H9 (cell line): ENCODE measurements at regions not wholly inside any gene's neighbourhood (a gene's known extent, or its start where the extent isn't known, plus 50 kb on each side); places are given as distances from the start of the nearest gene placed in this dataset.

Experiments used
- DNase-seq: peaks from one replicate; pipeline ENCODE4 v3.0.0-alpha.2; 2017
- H2AFZ ChIP-seq: one replicate; pipeline ENCODE4 v1.6.1; 2013; ENCODE audit warnings: mild to moderate bottlenecking, low read length, control low read depth, moderate library complexity
- H2AK5ac ChIP-seq: 2 replicates; pipeline ENCODE4 v1.6.1; 2013; ENCODE audit warnings: low read length, control low read depth, mixed read lengths; ENCODE audit not compliant: insufficient read length
- H2BK120ac ChIP-seq: one replicate; pipeline ENCODE4 v1.6.1; 2013; ENCODE audit warnings: low read depth, mild to moderate bottlenecking, low read length, control low read depth, inconsistent platforms; ENCODE audit not compliant: poor library complexity, severe bottlenecking
- H2BK12ac ChIP-seq: 2 replicates; pipeline ENCODE4 v1.6.1; 2013; ENCODE audit warnings: low read length, control low read depth, mixed read lengths, low read depth; ENCODE audit not compliant: insufficient read length
- H2BK15ac ChIP-seq: 2 replicates; pipeline ENCODE4 v1.6.1; 2013; ENCODE audit warnings: low read depth, low read length, control low read depth
- H2BK20ac ChIP-seq: one replicate; pipeline ENCODE4 v1.6.1; 2013; ENCODE audit warnings: low read depth, mild to moderate bottlenecking, low read length, control low read depth, inconsistent platforms; ENCODE audit not compliant: poor library complexity, severe bottlenecking
- H2BK5ac ChIP-seq: 2 replicates; pipeline ENCODE4 v1.6.1; 2013; ENCODE audit warnings: low read length, control low read depth, mixed read lengths; ENCODE audit not compliant: insufficient read length
- H3K14ac ChIP-seq: 2 replicates; pipeline ENCODE4 v1.6.1; 2013; ENCODE audit warnings: low read length, control low read depth; ENCODE audit not compliant: insufficient read depth
- H3K18ac ChIP-seq: 2 replicates; pipeline ENCODE4 v1.6.1; 2013; ENCODE audit warnings: low read depth, mild to moderate bottlenecking, mixed read lengths, low read length, control low read depth; ENCODE audit not compliant: insufficient read length
- H3K23ac ChIP-seq: 2 replicates; pipeline ENCODE4 v1.6.1; 2013; ENCODE audit warnings: low read length, control low read depth, mixed read lengths, low read depth; ENCODE audit not compliant: insufficient read length
- H3K23me2 ChIP-seq: 2 replicates; pipeline ENCODE4 v1.6.1; 2013; ENCODE audit warnings: low read depth, mild to moderate bottlenecking, mixed read lengths, low read length, control low read depth; ENCODE audit not compliant: insufficient read length, poor library complexity, severe bottlenecking
- H3K27ac ChIP-seq: 2 replicates; pipeline ENCODE4 v1.5.1; 2013; ENCODE audit warnings: low read length, control low read depth, mixed read lengths, low read depth; ENCODE audit not compliant: insufficient read length
- H3K27me3 ChIP-seq: 2 replicates; pipeline ENCODE4 v1.6.1; 2013; ENCODE audit warnings: low read length, control low read depth, inconsistent platforms; ENCODE audit not compliant: insufficient read depth
- H3K4ac ChIP-seq: 2 replicates; pipeline ENCODE4 v1.6.1; 2013; ENCODE audit warnings: low read depth, mild to moderate bottlenecking, control low read depth, inconsistent platforms, low read length, moderate library complexity
- H3K4me1 ChIP-seq: 2 replicates; pipeline ENCODE4 v1.6.1; 2013; ENCODE audit warnings: low read length, control low read depth, inconsistent platforms; ENCODE audit not compliant: insufficient read depth
- H3K4me2 ChIP-seq: 2 replicates; pipeline ENCODE4 v1.6.1; 2013; ENCODE audit warnings: low read length, control low read depth, mixed read lengths; ENCODE audit not compliant: insufficient read length, insufficient read depth
- H3K56ac ChIP-seq: 2 replicates; pipeline ENCODE4 v1.6.1; 2013; ENCODE audit warnings: low read depth, mild to moderate bottlenecking, mixed read lengths, low read length, control low read depth; ENCODE audit not compliant: insufficient read length
- H3K79me1 ChIP-seq: 2 replicates; pipeline ENCODE4 v1.6.1; 2013; ENCODE audit warnings: low read depth, mild to moderate bottlenecking, moderate library complexity, low read length, control low read depth, inconsistent platforms; ENCODE audit not compliant: insufficient read depth, poor library complexity, severe bottlenecking
- H3K79me2 ChIP-seq: 2 replicates; pipeline ENCODE4 v1.6.1; 2013; ENCODE audit warnings: low read length, control low read depth, inconsistent platforms; ENCODE audit not compliant: insufficient read depth
- H3K9ac ChIP-seq: 2 replicates; pipeline ENCODE4 v1.6.1; 2013; ENCODE audit warnings: low read length, control low read depth, mixed read lengths; ENCODE audit not compliant: insufficient read length; ENCODE audit errors: extremely low read depth
- H3K9me3 ChIP-seq: one replicate; pipeline ENCODE4 v1.6.1; 2013; ENCODE audit warnings: low read depth, low read length, inconsistent platforms; ENCODE audit not compliant: control insufficient read depth
- H3T11ph ChIP-seq: one replicate; pipeline ENCODE4 v1.6.1; 2013; ENCODE audit warnings: mild to moderate bottlenecking, low read length, control low read depth, inconsistent platforms
- H4K20me1 ChIP-seq: one replicate; pipeline ENCODE4 v1.6.1; 2013; ENCODE audit not compliant: control insufficient read depth, insufficient read length, insufficient read depth
- H4K5ac ChIP-seq: 2 replicates; pipeline ENCODE4 v1.6.1; 2013; ENCODE audit warnings: low read depth, mild to moderate bottlenecking, mixed read lengths, low read length, control low read depth; ENCODE audit not compliant: insufficient read length
- H4K8ac ChIP-seq: replicated peaks from 2 replicates; pipeline ENCODE4 v1.6.1; 2013; ENCODE audit warnings: low read length, control low read depth, mixed read lengths, low read depth; ENCODE audit not compliant: insufficient read length
- H4K91ac ChIP-seq: 2 replicates; pipeline ENCODE4 v1.6.1; 2013; ENCODE audit warnings: low read depth, mild to moderate bottlenecking, moderate library complexity, mixed read lengths, low read length, control low read depth; ENCODE audit not compliant: insufficient read length
- H3K27ac Mint-ChIP-seq, 3 experiments: 2 replicates in 2 of 3; 3 replicates in 1 of 3; pipeline ENCODE4 v1.8.0; 2020 to 2021; ENCODE audit warnings: mixed read lengths in 3 of 3, mild to moderate bottlenecking in 1 of 3, moderate library complexity in 1 of 3
- H3K27me3 Mint-ChIP-seq: 2 replicates; pipeline ENCODE4 v1.8.0; 2021; ENCODE audit warnings: low read depth, mild to moderate bottlenecking, moderate library complexity, mixed read lengths
- H3K36me3 Mint-ChIP-seq, 3 experiments: 2 replicates in 2 of 3; 3 replicates in 1 of 3; pipeline ENCODE4 v1.8.0; 2020 to 2021; ENCODE audit warnings: low read depth in 3 of 3, mixed read lengths in 3 of 3; ENCODE audit not compliant: insufficient read depth in 1 of 3
- H3K4me1 Mint-ChIP-seq, 2 experiments: 2 replicates each; pipeline ENCODE4 v1.8.0; 2020; ENCODE audit warnings: mixed read lengths in 2 of 2
- H3K4me3 Mint-ChIP-seq, 2 experiments: 2 replicates in 1 of 2; 3 replicates in 1 of 2; pipeline ENCODE4 v1.8.0; 2020 to 2021; ENCODE audit warnings: mild to moderate bottlenecking in 2 of 2, mixed read lengths in 2 of 2, moderate library complexity in 1 of 2
- H3K9me3 Mint-ChIP-seq, 2 experiments: 2 replicates in 1 of 2; 3 replicates in 1 of 2; pipeline ENCODE4 v1.8.0; 2020; ENCODE audit warnings: mild to moderate bottlenecking in 2 of 2, mixed read lengths in 2 of 2, moderate library complexity in 1 of 2
- WGBS: extraction: QIAGEN DNeasy Blood & Tissue Kit; methylation state at CpG from one replicate; pipeline ENCODE4 v1.1.7; 2013; ENCODE audit warnings: missing lambda C conversion rate, low lambda C conversion rate, mixed read lengths; ENCODE audit not compliant: insufficient read length; ENCODE audit errors: extremely low coverage; 5-methylcytosine and 5-hydroxymethylcytosine counted together
- TF ChIP-seq, protein P1 (sequence below): fragments of 200-600 bp; sonication (generic); conservative IDR thresholded peaks from 3 replicates; pipeline ENCODE4 v1.8.0; 2021; ENCODE audit warnings: antibody characterized with exemption, mild to moderate bottlenecking

DNA sequence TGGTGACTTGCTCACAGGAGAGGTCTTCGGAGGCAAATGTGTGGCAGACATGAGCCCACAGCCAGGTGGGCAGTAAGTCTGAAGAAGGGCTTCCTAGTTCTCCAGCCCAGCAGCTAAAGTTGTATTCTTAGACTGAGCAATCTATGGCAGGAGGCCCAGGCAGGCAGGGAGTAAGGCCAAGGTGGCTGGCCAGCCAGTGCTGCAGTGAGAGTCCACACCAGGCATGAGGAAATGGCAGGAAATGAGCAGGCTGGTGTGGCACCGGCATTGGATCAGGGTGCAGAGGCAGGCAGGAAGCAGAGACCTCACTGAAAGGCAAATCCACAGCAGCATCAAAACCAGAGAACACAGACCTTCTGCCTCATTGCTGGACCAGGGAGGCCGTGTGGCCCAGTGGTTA lies 84.6 kb upstream of the PDE1C start:
- no peak overlapping the region for H3K27ac Mint-ChIP-seq
- H3K9me3 Mint-ChIP-seq, result peaks cover 7 to 9% of the 10 kb centered on the region in 2 experiments; a peak in 4 of 5 replicates
- no peak for DNase-seq
- H3K4me2 ChIP-seq, result no peak overlapping the region
- peaks cover 29% of the 10 kb centered on the region for H3K27me3 Mint-ChIP-seq
- no peaks in the 10 kb centered on the region for H3K4me1 ChIP-seq
- H3K4ac ChIP-seq, result no peak overlapping the region
- H2BK120ac ChIP-seq, result no peak overlapping the region
- no peak overlapping the region for H4K91ac ChIP-seq
- H3K9ac ChIP-seq, result no peak overlapping the region
- H3K23ac ChIP-seq, result no peak overlapping the region
- no peaks in the 10 kb centered on the region for H3K9me3 ChIP-seq
- peaks cover 0 to 8% (median 2%) of the 10 kb centered on the region in 3 experiments; a peak in 2 of 7 replicates for H3K36me3 Mint-ChIP-seq
- no peaks in the 10 kb centered on the region for H3K23me2 ChIP-seq
- H2BK12ac ChIP-seq, result no peak overlapping the region
- H3K4me3 Mint-ChIP-seq, result no peak overlapping the region
- no peak overlapping the region for H2AK5ac ChIP-seq
- no peak overlapping the region for H3K56ac ChIP-seq
- TF ChIP-seq, protein P1, sequence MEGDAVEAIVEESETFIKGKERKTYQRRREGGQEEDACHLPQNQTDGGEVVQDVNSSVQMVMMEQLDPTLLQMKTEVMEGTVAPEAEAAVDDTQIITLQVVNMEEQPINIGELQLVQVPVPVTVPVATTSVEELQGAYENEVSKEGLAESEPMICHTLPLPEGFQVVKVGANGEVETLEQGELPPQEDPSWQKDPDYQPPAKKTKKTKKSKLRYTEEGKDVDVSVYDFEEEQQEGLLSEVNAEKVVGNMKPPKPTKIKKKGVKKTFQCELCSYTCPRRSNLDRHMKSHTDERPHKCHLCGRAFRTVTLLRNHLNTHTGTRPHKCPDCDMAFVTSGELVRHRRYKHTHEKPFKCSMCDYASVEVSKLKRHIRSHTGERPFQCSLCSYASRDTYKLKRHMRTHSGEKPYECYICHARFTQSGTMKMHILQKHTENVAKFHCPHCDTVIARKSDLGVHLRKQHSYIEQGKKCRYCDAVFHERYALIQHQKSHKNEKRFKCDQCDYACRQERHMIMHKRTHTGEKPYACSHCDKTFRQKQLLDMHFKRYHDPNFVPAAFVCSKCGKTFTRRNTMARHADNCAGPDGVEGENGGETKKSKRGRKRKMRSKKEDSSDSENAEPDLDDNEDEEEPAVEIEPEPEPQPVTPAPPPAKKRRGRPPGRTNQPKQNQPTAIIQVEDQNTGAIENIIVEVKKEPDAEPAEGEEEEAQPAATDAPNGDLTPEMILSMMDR, result no peak
- no peak overlapping the region for H2AFZ ChIP-seq
- no peak overlapping the region for H3K14ac ChIP-seq
- no peak overlapping the region for H4K8ac ChIP-seq
- no peaks in the 10 kb centered on the region for H4K20me1 ChIP-seq
- H3K27me3 ChIP-seq, result no peaks in the 10 kb centered on the region
- H2BK5ac ChIP-seq, result no peak overlapping the region
- no peak overlapping the region for H3K27ac ChIP-seq
- WGBS, result no CpG with 5 or more reads among the region's 3 CpGs
- no peak overlapping the region for H3K18ac ChIP-seq
- H2BK20ac ChIP-seq, result no peak overlapping the region
- H2BK15ac ChIP-seq, result no peak overlapping the region
- no peak overlapping the region for H4K5ac ChIP-seq
- H3K79me2 ChIP-seq, result no peaks in the 10 kb centered on the region
- H3K79me1 ChIP-seq, result no peaks in the 10 kb centered on the region
- H3K4me1 Mint-ChIP-seq, result peaks cover 6 to 14% of the 10 kb centered on the region in 2 experiments
- H3T11ph ChIP-seq, result no peak overlapping the region
